Activated CD8-positive, alpha-beta T cell treated with anti-CD3 and anti-CD28 coated beads for 36 hours (primary cell): ENCODE measurements at regions not wholly inside any gene's neighbourhood (a gene's known extent, or its start where the extent isn't known, plus 50 kb on each side); places are given as distances from the start of the nearest gene placed in this dataset.

Experiments used
- ATAC-seq: fragments of 200-7000 bp; cut with Tn5 transposase; one replicate; pipeline ENCODE4 v1.10.0; 2021; ENCODE audit warnings: mild to moderate bottlenecking, moderate library complexity
- CTCF ChIA-PET: fragments of 350-600 bp; sonication (Branson Sonifier 250); formaldehyde crosslinking; loops from one replicate; lab custom pipeline; 2021; ENCODE audit warnings: antibody characterized with exemption; lab: Charles Lee
- POLR2A ChIA-PET: fragments of 350-600 bp; sonication (Branson Sonifier 250); formaldehyde crosslinking; loops from one replicate; lab custom pipeline; 2021; ENCODE audit warnings: antibody characterized with exemption; lab: Charles Lee
- DNase-seq: peaks from one replicate; pipeline ENCODE4 v3.0.0-alpha.2; 2020
- H3K27ac Mint-ChIP-seq: one replicate; pipeline ENCODE4 v1.8.0; 2021; ENCODE audit warnings: mild to moderate bottlenecking, mixed read lengths
- H3K27me3 Mint-ChIP-seq: one replicate; pipeline ENCODE4 v1.8.0; 2021; ENCODE audit warnings: mixed read lengths
- H3K36me3 Mint-ChIP-seq: one replicate; pipeline ENCODE4 v1.8.0; 2021; ENCODE audit warnings: low read depth, mixed read lengths
- H3K4me1 Mint-ChIP-seq: one replicate; pipeline ENCODE4 v1.8.0; 2021; ENCODE audit warnings: low read depth, mixed read lengths
- H3K4me3 Mint-ChIP-seq: one replicate; pipeline ENCODE4 v1.8.0; 2021; ENCODE audit warnings: mild to moderate bottlenecking, moderate library complexity, mixed read lengths
- H3K9me3 Mint-ChIP-seq: one replicate; pipeline ENCODE4 v1.8.0; 2021; ENCODE audit warnings: mixed read lengths
- CTCF ChIP-seq: fragments of 200-600 bp; IDR thresholded peaks from one replicate; pipeline ENCODE4 v1.8.0; 2022; ENCODE audit warnings: antibody characterized with exemption, mild to moderate bottlenecking
- intact Hi-C: fragments of 100-400 bp; cut with micrococcal nuclease; formaldehyde crosslinking; loops from one replicate; pipeline ENCODE4 v1.10.0; 2022

GRCh38 chr1:118636004-118636403, 352.1 kb downstream of the TBX15 start:
- POLR2A ChIA-PET = no interaction called here
- H3K9me3 Mint-ChIP-seq = peaks cover 10% of the 10 kb centered on the region
- no peaks in the 10 kb centered on the region for H3K4me1 Mint-ChIP-seq
- CTCF ChIA-PET = no interaction called here
- no peaks in the 10 kb centered on the region for H3K27me3 Mint-ChIP-seq
- no peaks in the 10 kb centered on the region for H3K36me3 Mint-ChIP-seq
- H3K27ac Mint-ChIP-seq = no peak overlapping the region
- no peak for ATAC-seq
- intact Hi-C loops = no loop called here
- H3K4me3 Mint-ChIP-seq = no peak overlapping the region
- DNase-seq = no peak
- no peak for TF ChIP-seq CTCF

GRCh38 chr1:118627435-118627834, 360.7 kb downstream of the TBX15 start:
- Mint-ChIP-seq H3K36me3 (no peaks in the 10 kb centered on the region), H3K27ac (no peak overlapping the region), H3K4me3 (no peak overlapping the region), H3K27me3 (peaks cover 2% of the 10 kb centered on the region), H3K4me1 (no peaks in the 10 kb centered on the region), H3K9me3 (peaks cover 5% of the 10 kb centered on the region)
- intact Hi-C loops = no loop called here
- DNase-seq = no peak
- no peak for ATAC-seq
- ChIA-PET POLR2A (no interaction called here), CTCF (no interaction called here)
- TF ChIP-seq CTCF = no peak

GRCh38 chr1:118621839-118622238, 366.3 kb downstream of the TBX15 start:
- peaks cover 2% of the 10 kb centered on the region for H3K27me3 Mint-ChIP-seq
- ATAC-seq (no peak), DNase-seq (no peak)
- intact Hi-C loops = no loop called here
- no peak overlapping the region for H3K27ac Mint-ChIP-seq
- no peaks in the 10 kb centered on the region for H3K36me3 Mint-ChIP-seq
- ChIA-PET CTCF (no interaction called here), POLR2A (no interaction called here)
- TF ChIP-seq CTCF = no peak
- H3K9me3 Mint-ChIP-seq = peaks cover 4% of the 10 kb centered on the region
- no peaks in the 10 kb centered on the region for H3K4me1 Mint-ChIP-seq
- no peak overlapping the region for H3K4me3 Mint-ChIP-seq

- Mint-ChIP-seq H3K27ac (no peak overlapping the region), H3K27me3 (no peaks in the 10 kb centered on the region), H3K4me3 (no peak overlapping the region), H3K9me3 (peaks cover 11% of the 10 kb centered on the region), H3K36me3 (no peaks in the 10 kb centered on the region), H3K4me1 (no peaks in the 10 kb centered on the region)
- POLR2A ChIA-PET = no interaction called here
- no peak for TF ChIP-seq CTCF
- DNase-seq (no peak), ATAC-seq (no peak)
- CTCF ChIA-PET = no interaction called here
- intact Hi-C loops = no loop called here
Measured at GRCh38 chr1:118618618-118619340, 369.4 kb downstream of the TBX15 start.

- CTCF ChIA-PET = no interaction called here
- no peak overlapping the region for H3K4me3 Mint-ChIP-seq
Measured at GRCh38 chr1:118617916-118618315, 370.2 kb downstream of the TBX15 start.

More at GRCh38 chr1:118617916-118618315, 370.2 kb downstream of the TBX15 start:
- no peak for DNase-seq
- no peaks in the 10 kb centered on the region for H3K36me3 Mint-ChIP-seq
- no peaks in the 10 kb centered on the region for H3K4me1 Mint-ChIP-seq
- no peaks in the 10 kb centered on the region for H3K27me3 Mint-ChIP-seq
- intact Hi-C loops = no loop called here
- H3K9me3 Mint-ChIP-seq = peaks cover 11% of the 10 kb centered on the region
- TF ChIP-seq CTCF = no peak
- H3K27ac Mint-ChIP-seq = no peak overlapping the region
- POLR2A ChIA-PET = no interaction called here
- ATAC-seq = no peak
